Astrocyte of the cerebellum (primary cell): ENCODE measurements at regions not wholly inside any gene's neighbourhood (a gene's known extent, or its start where the extent isn't known, plus 50 kb on each side); places are given as distances from the start of the nearest gene placed in this dataset.
A peak's percentile ranks its signal among the peaks of the same experiment; 100 is the strongest.

Experiments
- DNase-seq: peaks from one replicate; pipeline ENCODE4 v3.0.0-alpha.2; 2011; ENCODE audit warnings: low read depth
- H3K4me3 ChIP-seq: 2 replicates; pipeline ENCODE4 v1.5.1; 2011; ENCODE audit warnings: mild to moderate bottlenecking, low read depth, low read length, moderate library complexity
- CTCF ChIP-seq: IDR thresholded peaks from 2 replicates; pipeline ENCODE4 v1.5.1; 2012; ENCODE audit warnings: low read length, low read depth, moderate library complexity, mild to moderate bottlenecking; ENCODE audit errors: missing control alignments
- in situ Hi-C: cut with HindIII; loops from 2 replicates; pipeline ENCODE4 v1.10.0; 2017; ENCODE audit warnings: low sequenced_read_pairs

GRCh38 chr2:206383669-206384068 lies 59.7 kb upstream of the ADAM23 start:
- TF ChIP-seq CTCF: no peak
- in situ Hi-C loops: no loop called here
- H3K4me3 ChIP-seq: no peak overlapping the region
- DNase-seq: no peak

GRCh38 chr2:206387808-206388207 lies 55.5 kb upstream of the ADAM23 start:
- in situ Hi-C loops: no loop called here
- TF ChIP-seq CTCF: no peak
- no peak overlapping the region for H3K4me3 ChIP-seq
- DNase-seq: no peak

GRCh38 chr2:206388698-206389097 lies 54.6 kb upstream of the ADAM23 start:
- no peak overlapping the region for H3K4me3 ChIP-seq
- no peak for TF ChIP-seq CTCF
- DNase-seq: no peak
- in situ Hi-C loops: no loop called here

- H3K4me3 ChIP-seq: no peak overlapping the region
- no peak for TF ChIP-seq CTCF
- in situ Hi-C loops: no loop called here
- DNase-seq: no peak
Observed at GRCh38 chr2:206389164-206389563, 54.2 kb upstream of the ADAM23 start.

- no peak overlapping the region for H3K4me3 ChIP-seq
- no peak for DNase-seq
- in situ Hi-C loops: no loop called here
- TF ChIP-seq CTCF: no peak
Observed at GRCh38 chr2:206390181-206390580, 53.2 kb upstream of the ADAM23 start.

GRCh38 chr2:206392118-206392517 lies 51.2 kb upstream of the ADAM23 start:
- in situ Hi-C loops: no loop called here
- DNase-seq: no peak
- peak; percentile 57 for TF ChIP-seq CTCF

More at GRCh38 chr2:206392118-206392517, 51.2 kb upstream of the ADAM23 start:
- H3K4me3 ChIP-seq: no peak overlapping the region
